ENCODE measurements at regions not wholly inside any gene's neighbourhood (a gene's known extent, or its start where the extent isn't known, plus 50 kb on each side); places are given as distances from the start of the nearest gene placed in this dataset.

- Histone ChIP-seq H3K9me3 (ENCODE audit: insufficient read depth, low read length) (no peaks in the 10 kb centered on the region), H3K79me2 (ENCODE audit: insufficient read depth, low read length) (no peaks in the 10 kb centered on the region), H3K9me2 (replicated peaks; ENCODE audit: insufficient read depth, low read length) (no peaks in the 10 kb centered on the region), H3F3A (ENCODE audit: insufficient read depth) (peaks cover 4% of the 10 kb centered on the region; the same call in 1 of the 2 replicates), H3K36me3 (ENCODE audit: low read length) (no peaks in the 10 kb centered on the region), H3K4me2 (ENCODE audit: low read depth, low read length, poor library complexity, severe bottlenecking) (no peak overlapping the region), H3K27me3 (ENCODE audit: low read length) (no peaks in the 10 kb centered on the region), H3K4me3 (ENCODE audit: insufficient read depth, low read length, poor library complexity, severe bottlenecking) (no peak overlapping the region), H4K20me1 (ENCODE audit: low read depth, low read length) (no peaks in the 10 kb centered on the region), H2AFZ (ENCODE audit: low read depth, low read length, severe bottlenecking) (no peak overlapping the region), H3K9ac (ENCODE audit: low read length) (no peak overlapping the region), H3K27ac (ENCODE audit: low read depth, low read length) (no peak overlapping the region)
- TF ChIP-seq EZH2phosphoT487 (conservative IDR thresholded peaks at IDR 0.05; ENCODE audit: low read length), result no peak
- TF ChIP-seq CTCF (IDR thresholded peaks at IDR 0.05; ENCODE audit: insufficient read depth, low read length, poor library complexity, severe bottlenecking), result no peak
Measured at GRCh38 chr14:71536015-71536740, 396.1 kb upstream of the RGS6 start.

GRCh38 chr14:71536927-71537772, 395.1 kb upstream of the RGS6 start:
- Histone ChIP-seq H3K4me2 (ENCODE audit: low read depth, low read length, poor library complexity, severe bottlenecking) (no peak overlapping the region), H3K4me3 (ENCODE audit: insufficient read depth, low read length, poor library complexity, severe bottlenecking) (no peak overlapping the region), H3K79me2 (ENCODE audit: insufficient read depth, low read length) (no peaks in the 10 kb centered on the region), H3K9me3 (ENCODE audit: insufficient read depth, low read length) (no peaks in the 10 kb centered on the region), H3K27ac (ENCODE audit: low read depth, low read length) (no peak overlapping the region), H3K36me3 (ENCODE audit: low read length) (no peaks in the 10 kb centered on the region), H3K27me3 (ENCODE audit: low read length) (no peaks in the 10 kb centered on the region), H2AFZ (ENCODE audit: low read depth, low read length, severe bottlenecking) (no peak overlapping the region), H3F3A (ENCODE audit: insufficient read depth) (peaks cover 14% of the 10 kb centered on the region; the same call in 1 of the 2 replicates), H3K9ac (ENCODE audit: low read length) (no peak overlapping the region), H3K9me2 (replicated peaks; ENCODE audit: insufficient read depth, low read length) (no peaks in the 10 kb centered on the region), H4K20me1 (ENCODE audit: low read depth, low read length) (no peaks in the 10 kb centered on the region)
- TF ChIP-seq EZH2phosphoT487 (conservative IDR thresholded peaks at IDR 0.05; ENCODE audit: low read length), result no peak
- TF ChIP-seq CTCF (IDR thresholded peaks at IDR 0.05; ENCODE audit: insufficient read depth, low read length, poor library complexity, severe bottlenecking), result no peak

GRCh38 chr14:71538288-71538687, 393.9 kb upstream of the RGS6 start:
- Histone ChIP-seq H3K9ac (ENCODE audit: low read length) (no peak overlapping the region), H3F3A (ENCODE audit: insufficient read depth) (peaks cover 23% of the 10 kb centered on the region)

More at GRCh38 chr14:71538288-71538687, 393.9 kb upstream of the RGS6 start:
- no peaks in the 10 kb centered on the region for H3K36me3 ChIP-seq (ENCODE audit: low read length)
- H2AFZ ChIP-seq (ENCODE audit: low read depth, low read length, severe bottlenecking), result no peak overlapping the region
- H3K27ac ChIP-seq (ENCODE audit: low read depth, low read length), result no peak overlapping the region
- no peaks in the 10 kb centered on the region for H4K20me1 ChIP-seq (ENCODE audit: low read depth, low read length)
- no peak for TF ChIP-seq EZH2phosphoT487 (conservative IDR thresholded peaks at IDR 0.05; ENCODE audit: low read length)
- TF ChIP-seq CTCF (IDR thresholded peaks at IDR 0.05; ENCODE audit: insufficient read depth, low read length, poor library complexity, severe bottlenecking), result no peak
- H3K4me3 ChIP-seq (ENCODE audit: insufficient read depth, low read length, poor library complexity, severe bottlenecking), result no peak overlapping the region
- no peaks in the 10 kb centered on the region for H3K9me3 ChIP-seq (ENCODE audit: insufficient read depth, low read length)
- no peaks in the 10 kb centered on the region for H3K27me3 ChIP-seq (ENCODE audit: low read length)
- no peaks in the 10 kb centered on the region for H3K79me2 ChIP-seq (ENCODE audit: insufficient read depth, low read length)
- no peak overlapping the region for H3K4me2 ChIP-seq (ENCODE audit: low read depth, low read length, poor library complexity, severe bottlenecking)
- no peaks in the 10 kb centered on the region for H3K9me2 ChIP-seq (replicated peaks; ENCODE audit: insufficient read depth, low read length)

Data from SU-DHL-6 (cell line).